T-helper 1 cell treated with Interleukin-12 subunit alpha and Interleukin-12 subunit beta and Interleukin-4 antibody, amounts not matched to agents 30 ng/mL and 1 ng/mL, for 36 hours (primary cell): ENCODE measurements at regions not wholly inside any gene's neighbourhood (a gene's known extent, or its start where the extent isn't known, plus 50 kb on each side); places are given as distances from the start of the nearest gene placed in this dataset.
"Not testable (repeated sequence)": the region's sequence is repeated elsewhere in the genome, so short reads cannot be mapped to it uniquely, and the experiment has no call there.

Experiments used
- intact Hi-C: fragments of 100-400 bp; cut with micrococcal nuclease; formaldehyde crosslinking; loops from one replicate; pipeline ENCODE4 v1.15.1; 2024

- intact Hi-C loops = not testable (repeated sequence)
Measured at GRCh38 chrX:909068-909467, 278.5 kb downstream of the SHOX start.

- intact Hi-C loops = no loop called here
Measured at GRCh38 chrX:906586-906985, 276.0 kb downstream of the SHOX start.

GRCh38 chrX:905848-906566, 275.4 kb downstream of the SHOX start:
- intact Hi-C loops = no loop called here

GRCh38 chrX:903116-903515, 272.5 kb downstream of the SHOX start:
- intact Hi-C loops = no loop called here

- intact Hi-C loops = no loop called here
Measured at GRCh38 chrX:896256-896655, 265.7 kb downstream of the SHOX start.

GRCh38 chrX:889966-890651, 259.5 kb downstream of the SHOX start:
- intact Hi-C loops = no loop called here

- intact Hi-C loops = not testable (repeated sequence)
Measured at GRCh38 chrX:887724-888123, 257.1 kb downstream of the SHOX start.

- intact Hi-C loops = no loop called here
Measured at GRCh38 chrX:883588-883987, 253.0 kb downstream of the SHOX start.

GRCh38 chrX:879756-880698, 249.4 kb downstream of the SHOX start:
- intact Hi-C loops = not testable (repeated sequence)

GRCh38 chrX:874061-874460, 243.5 kb downstream of the SHOX start:
- intact Hi-C loops = no loop called here

GRCh38 chrX:873016-873415, 242.4 kb downstream of the SHOX start:
- intact Hi-C loops = no loop called here

- intact Hi-C loops = no loop called here
Measured at GRCh38 chrX:872090-872489, 241.5 kb downstream of the SHOX start.

GRCh38 chrX:871626-872025, 241.0 kb downstream of the SHOX start:
- intact Hi-C loops = no loop called here

GRCh38 chrX:867966-868647, 237.5 kb downstream of the SHOX start:
- intact Hi-C loops = no loop called here

GRCh38 chrX:867502-867901, 236.9 kb downstream of the SHOX start:
- intact Hi-C loops = no loop called here

- intact Hi-C loops = no loop called here
Measured at GRCh38 chrX:866441-866990, 235.9 kb downstream of the SHOX start.

GRCh38 chrX:865422-865821, 234.8 kb downstream of the SHOX start:
- intact Hi-C loops = no loop called here

- intact Hi-C loops = no loop called here
Measured at GRCh38 chrX:861921-862320, 231.3 kb downstream of the SHOX start.

- intact Hi-C loops = no loop called here
Measured at GRCh38 chrX:861340-861890, 230.8 kb downstream of the SHOX start.

- intact Hi-C loops = no loop called here
Measured at GRCh38 chrX:859329-859728, 228.7 kb downstream of the SHOX start.
